Osteocyte (in vitro differentiated cells): ENCODE measurements at regions not wholly inside any gene's neighbourhood (a gene's known extent, or its start where the extent isn't known, plus 50 kb on each side); places are given as distances from the start of the nearest gene placed in this dataset.

Experiments used
- DNase-seq: peaks from one replicate; pipeline ENCODE4 v3.0.0; 2021; ENCODE audit warnings: mixed read lengths; ENCODE audit not compliant: unreplicated experiment; ENCODE audit errors: extremely low spot score
- H3K27ac Mint-ChIP-seq: one replicate; pipeline ENCODE4 v1.8.0; 2021; ENCODE audit warnings: mild to moderate bottlenecking, mixed read lengths; ENCODE audit not compliant: unreplicated experiment
- H3K27me3 Mint-ChIP-seq: one replicate; pipeline ENCODE4 v1.8.0; 2021; ENCODE audit warnings: mixed read lengths; ENCODE audit not compliant: unreplicated experiment
- H3K36me3 Mint-ChIP-seq: one replicate; pipeline ENCODE4 v1.8.0; 2021; ENCODE audit warnings: mixed read lengths; ENCODE audit not compliant: unreplicated experiment
- H3K4me1 Mint-ChIP-seq: one replicate; pipeline ENCODE4 v1.8.0; 2021; ENCODE audit warnings: mixed read lengths; ENCODE audit not compliant: unreplicated experiment
- H3K4me3 Mint-ChIP-seq: one replicate; pipeline ENCODE4 v1.8.0; 2021; ENCODE audit warnings: mild to moderate bottlenecking, moderate library complexity, mixed read lengths; ENCODE audit not compliant: unreplicated experiment
- H3K9me3 Mint-ChIP-seq: one replicate; pipeline ENCODE4 v1.8.0; 2021; ENCODE audit warnings: mixed read lengths; ENCODE audit not compliant: unreplicated experiment
- TF ChIP-seq, protein P1 (sequence below): fragments of 200-600 bp; sonication (generic); IDR thresholded peaks from 2 replicates; pipeline ENCODE4 v1.5.0; 2021; ENCODE audit warnings: antibody characterized with exemption, mild to moderate bottlenecking, moderate library complexity

GRCh38 chr11:8317159-8317558, 53.5 kb upstream of the LMO1 start:
- TF ChIP-seq, protein P1, sequence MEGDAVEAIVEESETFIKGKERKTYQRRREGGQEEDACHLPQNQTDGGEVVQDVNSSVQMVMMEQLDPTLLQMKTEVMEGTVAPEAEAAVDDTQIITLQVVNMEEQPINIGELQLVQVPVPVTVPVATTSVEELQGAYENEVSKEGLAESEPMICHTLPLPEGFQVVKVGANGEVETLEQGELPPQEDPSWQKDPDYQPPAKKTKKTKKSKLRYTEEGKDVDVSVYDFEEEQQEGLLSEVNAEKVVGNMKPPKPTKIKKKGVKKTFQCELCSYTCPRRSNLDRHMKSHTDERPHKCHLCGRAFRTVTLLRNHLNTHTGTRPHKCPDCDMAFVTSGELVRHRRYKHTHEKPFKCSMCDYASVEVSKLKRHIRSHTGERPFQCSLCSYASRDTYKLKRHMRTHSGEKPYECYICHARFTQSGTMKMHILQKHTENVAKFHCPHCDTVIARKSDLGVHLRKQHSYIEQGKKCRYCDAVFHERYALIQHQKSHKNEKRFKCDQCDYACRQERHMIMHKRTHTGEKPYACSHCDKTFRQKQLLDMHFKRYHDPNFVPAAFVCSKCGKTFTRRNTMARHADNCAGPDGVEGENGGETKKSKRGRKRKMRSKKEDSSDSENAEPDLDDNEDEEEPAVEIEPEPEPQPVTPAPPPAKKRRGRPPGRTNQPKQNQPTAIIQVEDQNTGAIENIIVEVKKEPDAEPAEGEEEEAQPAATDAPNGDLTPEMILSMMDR = no peak
- Mint-ChIP-seq H3K27ac (no peak overlapping the region), H3K27me3 (peaks cover 23% of the 10 kb centered on the region), H3K36me3 (no peaks in the 10 kb centered on the region), H3K9me3 (no peaks in the 10 kb centered on the region), H3K4me3 (no peak overlapping the region), H3K4me1 (no peaks in the 10 kb centered on the region)
- no peak for DNase-seq

GRCh38 chr11:8315954-8316353, 52.3 kb upstream of the LMO1 start:
- Mint-ChIP-seq H3K9me3 (no peaks in the 10 kb centered on the region), H3K36me3 (no peaks in the 10 kb centered on the region), H3K27ac (no peak overlapping the region), H3K4me3 (no peak overlapping the region), H3K4me1 (no peaks in the 10 kb centered on the region), H3K27me3 (peaks cover 23% of the 10 kb centered on the region)
- TF ChIP-seq, protein P1 = no peak
- no peak for DNase-seq

GRCh38 chr11:8315463-8315862, 51.8 kb upstream of the LMO1 start:
- Mint-ChIP-seq H3K27me3 (peaks cover 22% of the 10 kb centered on the region), H3K27ac (no peak overlapping the region)

DNA sequence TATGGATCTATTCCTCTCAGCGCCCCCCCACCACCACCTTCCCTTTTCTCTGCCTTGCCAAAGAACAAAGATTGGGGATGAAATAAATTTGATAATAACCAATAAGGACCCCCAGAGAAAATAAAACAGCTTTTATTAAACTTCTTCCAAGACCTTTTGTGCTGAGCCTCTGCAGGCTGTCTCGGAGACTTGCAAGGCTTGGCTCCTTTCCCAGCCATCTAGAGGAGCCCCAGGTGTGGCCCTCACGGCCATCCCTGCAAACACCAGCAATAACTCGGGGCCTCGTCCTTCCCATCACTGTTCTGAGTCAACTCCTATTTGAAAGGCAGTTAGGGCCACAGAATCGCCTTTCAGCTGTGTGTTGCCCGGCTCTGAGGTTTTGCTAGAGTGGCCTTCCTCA, 51.2 kb upstream of the LMO1 start:
- Mint-ChIP-seq H3K9me3 (no peaks in the 10 kb centered on the region), H3K27me3 (peaks cover 17% of the 10 kb centered on the region), H3K4me3 (no peak overlapping the region), H3K36me3 (no peaks in the 10 kb centered on the region), H3K4me1 (no peaks in the 10 kb centered on the region), H3K27ac (no peak overlapping the region)
- DNase-seq = no peak
- TF ChIP-seq, protein P1 = no peak

More at GRCh38 chr11:8315463-8315862, 51.8 kb upstream of the LMO1 start:
- no peaks in the 10 kb centered on the region for H3K4me1 Mint-ChIP-seq
- H3K4me3 Mint-ChIP-seq = no peak overlapping the region
- TF ChIP-seq, protein P1 = no peak
- H3K36me3 Mint-ChIP-seq = no peaks in the 10 kb centered on the region
- no peak for DNase-seq
- H3K9me3 Mint-ChIP-seq = no peaks in the 10 kb centered on the region

- H3K27ac Mint-ChIP-seq = no peak overlapping the region
- no peaks in the 10 kb centered on the region for H3K4me1 Mint-ChIP-seq
- H3K9me3 Mint-ChIP-seq = no peaks in the 10 kb centered on the region
- H3K36me3 Mint-ChIP-seq = no peaks in the 10 kb centered on the region
- TF ChIP-seq, protein P1 = no peak
- no peak overlapping the region for H3K4me3 Mint-ChIP-seq
- DNase-seq = no peak
- peaks cover 20% of the 10 kb centered on the region for H3K27me3 Mint-ChIP-seq
These were observed 49.9 kb upstream of the LMO1 start for GRCh38 chr11:8313504-8314090.
